22Rv1 (cell line): ENCODE measurements at regions not wholly inside any gene's neighbourhood (a gene's known extent, or its start where the extent isn't known, plus 50 kb on each side); places are given as distances from the start of the nearest gene placed in this dataset.

Source experiments
- ZFX ChIP-seq: fragments of 450-650 bp; IDR thresholded peaks from 2 replicates; pipeline ENCODE4 v1.6.1; 2017; ENCODE audit warnings: antibody characterized with exemption, borderline replicate concordance
- TF ChIP-seq, protein P1 (sequence below): fragments of 450-650 bp; IDR thresholded peaks from 2 replicates; pipeline ENCODE4 v1.5.1; 2017; ENCODE audit warnings: mild to moderate bottlenecking

DNA sequence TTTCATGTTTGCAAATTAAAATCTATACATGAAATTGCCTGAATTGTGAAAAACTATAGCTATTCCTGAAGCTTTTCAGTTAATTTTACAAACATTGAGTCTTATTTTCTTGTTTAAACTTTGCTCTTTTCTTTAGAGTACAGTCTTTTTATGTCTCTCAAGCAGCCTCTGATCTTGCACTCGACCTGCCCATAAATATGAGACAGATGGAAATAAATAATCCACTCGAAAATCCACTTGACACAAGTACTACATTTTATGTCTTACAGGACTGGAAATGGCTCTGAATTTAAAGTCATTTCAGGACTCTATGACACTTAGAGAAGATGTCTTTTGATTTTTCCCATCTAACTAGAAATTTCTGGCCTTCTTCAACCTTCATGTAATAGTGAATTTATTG lies 283.8 kb downstream of the USP25 start:
- TF ChIP-seq, protein P1, sequence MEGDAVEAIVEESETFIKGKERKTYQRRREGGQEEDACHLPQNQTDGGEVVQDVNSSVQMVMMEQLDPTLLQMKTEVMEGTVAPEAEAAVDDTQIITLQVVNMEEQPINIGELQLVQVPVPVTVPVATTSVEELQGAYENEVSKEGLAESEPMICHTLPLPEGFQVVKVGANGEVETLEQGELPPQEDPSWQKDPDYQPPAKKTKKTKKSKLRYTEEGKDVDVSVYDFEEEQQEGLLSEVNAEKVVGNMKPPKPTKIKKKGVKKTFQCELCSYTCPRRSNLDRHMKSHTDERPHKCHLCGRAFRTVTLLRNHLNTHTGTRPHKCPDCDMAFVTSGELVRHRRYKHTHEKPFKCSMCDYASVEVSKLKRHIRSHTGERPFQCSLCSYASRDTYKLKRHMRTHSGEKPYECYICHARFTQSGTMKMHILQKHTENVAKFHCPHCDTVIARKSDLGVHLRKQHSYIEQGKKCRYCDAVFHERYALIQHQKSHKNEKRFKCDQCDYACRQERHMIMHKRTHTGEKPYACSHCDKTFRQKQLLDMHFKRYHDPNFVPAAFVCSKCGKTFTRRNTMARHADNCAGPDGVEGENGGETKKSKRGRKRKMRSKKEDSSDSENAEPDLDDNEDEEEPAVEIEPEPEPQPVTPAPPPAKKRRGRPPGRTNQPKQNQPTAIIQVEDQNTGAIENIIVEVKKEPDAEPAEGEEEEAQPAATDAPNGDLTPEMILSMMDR = no peak
- TF ChIP-seq ZFX = no peak
